GM20000 (cell line): ENCODE measurements at regions not wholly inside any gene's neighbourhood (a gene's known extent, or its start where the extent isn't known, plus 50 kb on each side); places are given as distances from the start of the nearest gene placed in this dataset.
"Not testable (repeated sequence)": the region's sequence is repeated elsewhere in the genome, so short reads cannot be mapped to it uniquely, and the experiment has no call there.

Experiments used
- DNase-seq: peaks from one replicate; pipeline ENCODE4 v3.0.0; 2012; ENCODE audit warnings: low spot score
- CTCF ChIP-seq: IDR thresholded peaks from 2 replicates; pipeline ENCODE4 v1.5.1; 2012; ENCODE audit warnings: mild to moderate bottlenecking, control low read depth; ENCODE audit errors: extremely low read depth, missing control alignments

GRCh38 chr2:208726242-208726641, 319.6 kb downstream of the PTH2R start:
- no peak for DNase-seq
- no peak for TF ChIP-seq CTCF

GRCh38 chr2:208751663-208752415, 345.2 kb downstream of the PTH2R start:
- DNase-seq, result not testable (repeated sequence)

- DNase-seq, result no peak
- no peak for TF ChIP-seq CTCF
Measured at GRCh38 chr2:208757364-208757763, 350.8 kb downstream of the PTH2R start.

- DNase-seq, result not testable (repeated sequence)
Measured at GRCh38 chr2:208773074-208773473, 366.5 kb downstream of the PTH2R start.

GRCh38 chr2:208781166-208781565, 374.6 kb downstream of the PTH2R start:
- no peak for TF ChIP-seq CTCF

GRCh38 chr2:208782097-208782496, 375.5 kb downstream of the PTH2R start:
- no peak for DNase-seq

More at GRCh38 chr2:208781166-208781565, 374.6 kb downstream of the PTH2R start:
- no peak for DNase-seq

GRCh38 chr2:208783184-208783583, 376.6 kb downstream of the PTH2R start:
- no peak for TF ChIP-seq CTCF
- no peak for DNase-seq

More at GRCh38 chr2:208782097-208782496, 375.5 kb downstream of the PTH2R start:
- TF ChIP-seq CTCF, result no peak

- DNase-seq, result not testable (repeated sequence)
Measured at GRCh38 chr2:208784774-208785173, 378.2 kb downstream of the PTH2R start.

GRCh38 chr2:208791257-208791656, 384.7 kb downstream of the PTH2R start:
- TF ChIP-seq CTCF, result no peak
- DNase-seq, result no peak
